ENCODE measurements at regions not wholly inside any gene's neighbourhood (a gene's known extent, or its start where the extent isn't known, plus 50 kb on each side); places are given as distances from the start of the nearest gene placed in this dataset.

GRCh38 chr7:84528756-84529479 is 334.3 kb upstream of the SEMA3A start:
- Mint-ChIP-seq H3K27ac (no peak overlapping the region), H3K9me3 (no peaks in the 10 kb centered on the region), H3K4me3 (no peak overlapping the region), H3K27me3 (no peaks in the 10 kb centered on the region), H3K4me1 (no peaks in the 10 kb centered on the region), H3K36me3 (ENCODE audit: low read depth) (no peaks in the 10 kb centered on the region)
- no peak for DNase-seq
- ChIA-PET CTCF (no interaction called here), POLR2A (no interaction called here)

GRCh38 chr7:84524714-84525694 is 330.4 kb upstream of the SEMA3A start:
- Mint-ChIP-seq H3K36me3 (ENCODE audit: low read depth) (no peaks in the 10 kb centered on the region), H3K27ac (no peak overlapping the region)

GRCh38 chr7:84513061-84513460 is 318.5 kb upstream of the SEMA3A start:
- POLR2A ChIA-PET = no interaction called here
- H3K27ac Mint-ChIP-seq = no peak overlapping the region

More at GRCh38 chr7:84524714-84525694, 330.4 kb upstream of the SEMA3A start:
- POLR2A ChIA-PET = no interaction called here
- CTCF ChIA-PET = no interaction called here
- no peak for DNase-seq
- Mint-ChIP-seq H3K4me3 (no peak overlapping the region), H3K4me1 (no peaks in the 10 kb centered on the region), H3K27me3 (no peaks in the 10 kb centered on the region), H3K9me3 (no peaks in the 10 kb centered on the region)

GRCh38 chr7:84512055-84512454 is 317.5 kb upstream of the SEMA3A start:
- Mint-ChIP-seq H3K27me3 (no peaks in the 10 kb centered on the region), H3K4me1 (no peaks in the 10 kb centered on the region), H3K27ac (no peak overlapping the region), H3K4me3 (no peak overlapping the region), H3K36me3 (ENCODE audit: low read depth) (no peaks in the 10 kb centered on the region), H3K9me3 (peaks cover 10% of the 10 kb centered on the region)
- ChIA-PET POLR2A (no interaction called here), CTCF (no interaction called here)
- no peak for DNase-seq

More at GRCh38 chr7:84513061-84513460, 318.5 kb upstream of the SEMA3A start:
- Mint-ChIP-seq H3K36me3 (ENCODE audit: low read depth) (no peaks in the 10 kb centered on the region), H3K4me3 (no peak overlapping the region), H3K9me3 (peaks cover 10% of the 10 kb centered on the region), H3K27me3 (no peaks in the 10 kb centered on the region), H3K4me1 (no peaks in the 10 kb centered on the region)
- no peak for DNase-seq
- CTCF ChIA-PET = no interaction called here

GRCh38 chr7:84510505-84510904 is 315.9 kb upstream of the SEMA3A start:
- H3K27me3 Mint-ChIP-seq = no peaks in the 10 kb centered on the region
- no peaks in the 10 kb centered on the region for H3K4me1 Mint-ChIP-seq
- H3K4me3 Mint-ChIP-seq = no peak overlapping the region
- no peaks in the 10 kb centered on the region for H3K36me3 Mint-ChIP-seq (ENCODE audit: low read depth)
- ChIA-PET POLR2A (no interaction called here), CTCF (no interaction called here)
- H3K27ac Mint-ChIP-seq = no peak overlapping the region
- DNase-seq = no peak
- peaks cover 10% of the 10 kb centered on the region for H3K9me3 Mint-ChIP-seq

- CTCF ChIA-PET = no interaction called here
- Mint-ChIP-seq H3K9me3 (peaks cover 6% of the 10 kb centered on the region), H3K36me3 (ENCODE audit: low read depth) (no peaks in the 10 kb centered on the region), H3K27me3 (no peaks in the 10 kb centered on the region), H3K27ac (no peak overlapping the region), H3K4me1 (no peaks in the 10 kb centered on the region), H3K4me3 (no peak overlapping the region)
- no peak for DNase-seq
- POLR2A ChIA-PET = no interaction called here
Observed at GRCh38 chr7:84509522-84509921, 314.9 kb upstream of the SEMA3A start.

- H3K27me3 Mint-ChIP-seq = no peaks in the 10 kb centered on the region
- H3K4me3 Mint-ChIP-seq = no peak overlapping the region
- POLR2A ChIA-PET = no interaction called here
- DNase-seq = no peak
- H3K4me1 Mint-ChIP-seq = no peaks in the 10 kb centered on the region
- CTCF ChIA-PET = no interaction called here
- peaks cover 6% of the 10 kb centered on the region for H3K9me3 Mint-ChIP-seq
- H3K27ac Mint-ChIP-seq = no peak overlapping the region
- H3K36me3 Mint-ChIP-seq (ENCODE audit: low read depth) = no peaks in the 10 kb centered on the region
Observed at GRCh38 chr7:84508606-84509005, 314.0 kb upstream of the SEMA3A start.

- H3K4me1 Mint-ChIP-seq = no peaks in the 10 kb centered on the region
- ChIA-PET POLR2A (no interaction called here), CTCF (no interaction called here)
- H3K27me3 Mint-ChIP-seq = no peaks in the 10 kb centered on the region
- H3K9me3 Mint-ChIP-seq = peaks cover 6% of the 10 kb centered on the region
- H3K36me3 Mint-ChIP-seq (ENCODE audit: low read depth) = no peaks in the 10 kb centered on the region
- H3K27ac Mint-ChIP-seq = no peak overlapping the region
- H3K4me3 Mint-ChIP-seq = no peak overlapping the region
- no peak for DNase-seq
Observed at GRCh38 chr7:84507529-84507928, 312.9 kb upstream of the SEMA3A start.

- H3K4me3 Mint-ChIP-seq = no peak overlapping the region
- CTCF ChIA-PET = no interaction called here
- no peaks in the 10 kb centered on the region for H3K4me1 Mint-ChIP-seq
Observed at GRCh38 chr7:84506151-84506550, 311.6 kb upstream of the SEMA3A start.

GRCh38 chr7:84502239-84502638 is 307.6 kb upstream of the SEMA3A start:
- POLR2A ChIA-PET = no interaction called here
- CTCF ChIA-PET = no interaction called here
- Mint-ChIP-seq H3K9me3 (no peaks in the 10 kb centered on the region), H3K4me1 (no peaks in the 10 kb centered on the region), H3K27ac (no peak overlapping the region), H3K36me3 (ENCODE audit: low read depth) (no peaks in the 10 kb centered on the region), H3K4me3 (no peak overlapping the region), H3K27me3 (no peaks in the 10 kb centered on the region)
- no peak for DNase-seq

More at GRCh38 chr7:84506151-84506550, 311.6 kb upstream of the SEMA3A start:
- no peaks in the 10 kb centered on the region for H3K27me3 Mint-ChIP-seq
- H3K27ac Mint-ChIP-seq = no peak overlapping the region
- DNase-seq = no peak
- POLR2A ChIA-PET = no interaction called here
- peaks cover 6% of the 10 kb centered on the region for H3K9me3 Mint-ChIP-seq
- no peaks in the 10 kb centered on the region for H3K36me3 Mint-ChIP-seq (ENCODE audit: low read depth)

- Mint-ChIP-seq H3K9me3 (no peaks in the 10 kb centered on the region), H3K4me3 (no peak overlapping the region), H3K4me1 (no peaks in the 10 kb centered on the region), H3K27ac (no peak overlapping the region), H3K27me3 (no peaks in the 10 kb centered on the region), H3K36me3 (ENCODE audit: low read depth) (no peaks in the 10 kb centered on the region)
- ChIA-PET CTCF (no interaction called here), POLR2A (no interaction called here)
- no peak for DNase-seq
Observed at GRCh38 chr7:84497873-84498272, 303.3 kb upstream of the SEMA3A start.

- CTCF ChIA-PET = no interaction called here
Observed at GRCh38 chr7:84495128-84495527, 300.5 kb upstream of the SEMA3A start.

GRCh38 chr7:84492098-84493034 is 297.8 kb upstream of the SEMA3A start:
- DNase-seq = no peak
- Mint-ChIP-seq H3K9me3 (peaks cover 3% of the 10 kb centered on the region), H3K4me1 (no peaks in the 10 kb centered on the region), H3K4me3 (no peak overlapping the region), H3K27ac (no peak overlapping the region), H3K27me3 (no peaks in the 10 kb centered on the region), H3K36me3 (ENCODE audit: low read depth) (no peaks in the 10 kb centered on the region)
- ChIA-PET CTCF (no interaction called here), POLR2A (no interaction called here)

More at GRCh38 chr7:84495128-84495527, 300.5 kb upstream of the SEMA3A start:
- no peak for DNase-seq
- POLR2A ChIA-PET = no interaction called here
- Mint-ChIP-seq H3K4me3 (no peak overlapping the region), H3K4me1 (no peaks in the 10 kb centered on the region), H3K27me3 (no peaks in the 10 kb centered on the region), H3K9me3 (no peaks in the 10 kb centered on the region), H3K27ac (no peak overlapping the region), H3K36me3 (ENCODE audit: low read depth) (no peaks in the 10 kb centered on the region)

Measured in activated CD4-positive, alpha-beta memory T cell treated with anti-CD3 and anti-CD28 coated beads, Interleukin-2, amount 10 ng/mL, durations not matched to agents 7 days and 5 days (primary cell).